ENCODE measurements at regions not wholly inside any gene's neighbourhood (a gene's known extent, or its start where the extent isn't known, plus 50 kb on each side); places are given as distances from the start of the nearest gene placed in this dataset.

- Histone ChIP-seq H3K4me3 (ENCODE audit: low read length in 3 of 3) (no peak overlapping the region), H3K9me3 (ENCODE audit: control insufficient read depth in 3 of 3, low read length in 3 of 3) (peaks cover 0 to 5% (median 0%) of the 10 kb centered on the region in 3 donors), H3K36me3 (ENCODE audit: control insufficient read depth in 3 of 3, insufficient read depth in 3 of 3, low read length in 3 of 3) (no peaks in the 10 kb centered on the region), H3K27ac (ENCODE audit: low read depth, low read length) (no peak overlapping the region), H3K27me3 (ENCODE audit: control insufficient read depth in 3 of 3, insufficient read depth in 3 of 3, low read length in 3 of 3) (no peaks in the 10 kb centered on the region), H3K9ac (ENCODE audit: low read depth in 1 of 3, low read length in 3 of 3) (no peak overlapping the region), H3K4me1 (ENCODE audit: control insufficient read depth in 3 of 3, insufficient read depth in 3 of 3, low read length in 3 of 3) (no peaks in the 10 kb centered on the region)
Measured at GRCh38 chr3:152724270-152724669, 110.7 kb upstream of the P2RY1 start.

- Histone ChIP-seq H3K4me3 (ENCODE audit: low read length in 3 of 3) (no peak overlapping the region), H3K9ac (ENCODE audit: low read depth in 1 of 3, low read length in 3 of 3) (no peak overlapping the region), H3K27me3 (ENCODE audit: control insufficient read depth in 3 of 3, insufficient read depth in 3 of 3, low read length in 3 of 3) (no peaks in the 10 kb centered on the region), H3K27ac (ENCODE audit: low read depth, low read length) (no peak overlapping the region), H3K4me1 (ENCODE audit: control insufficient read depth in 3 of 3, insufficient read depth in 3 of 3, low read length in 3 of 3) (no peaks in the 10 kb centered on the region), H3K36me3 (ENCODE audit: control insufficient read depth in 3 of 3, insufficient read depth in 3 of 3, low read length in 3 of 3) (no peaks in the 10 kb centered on the region), H3K9me3 (ENCODE audit: control insufficient read depth in 3 of 3, low read length in 3 of 3) (no peaks in the 10 kb centered on the region)
Measured at GRCh38 chr3:152728231-152728980, 106.5 kb upstream of the P2RY1 start.

- H3K9ac ChIP-seq (ENCODE audit: low read depth in 1 of 3, low read length in 3 of 3) = no peak overlapping the region
- H3K36me3 ChIP-seq (ENCODE audit: control insufficient read depth in 3 of 3, insufficient read depth in 3 of 3, low read length in 3 of 3) = no peaks in the 10 kb centered on the region
- no peaks in the 10 kb centered on the region for H3K4me1 ChIP-seq (ENCODE audit: control insufficient read depth in 3 of 3, insufficient read depth in 3 of 3, low read length in 3 of 3)
- no peak overlapping the region for H3K4me3 ChIP-seq (ENCODE audit: low read length in 3 of 3)
- no peak overlapping the region for H3K27ac ChIP-seq (ENCODE audit: low read depth, low read length)
- no peaks in the 10 kb centered on the region for H3K27me3 ChIP-seq (ENCODE audit: control insufficient read depth in 3 of 3, insufficient read depth in 3 of 3, low read length in 3 of 3)
- H3K9me3 ChIP-seq (ENCODE audit: control insufficient read depth in 3 of 3, low read length in 3 of 3) = no peaks in the 10 kb centered on the region
Measured at GRCh38 chr3:152729906-152730305, 105.0 kb upstream of the P2RY1 start.

- Histone ChIP-seq H3K9ac (ENCODE audit: low read depth in 1 of 3, low read length in 3 of 3) (no peak overlapping the region), H3K27ac (ENCODE audit: low read depth, low read length) (no peak overlapping the region), H3K27me3 (ENCODE audit: control insufficient read depth in 3 of 3, insufficient read depth in 3 of 3, low read length in 3 of 3) (no peaks in the 10 kb centered on the region), H3K4me3 (ENCODE audit: low read length in 3 of 3) (no peak overlapping the region), H3K9me3 (ENCODE audit: control insufficient read depth in 3 of 3, low read length in 3 of 3) (no peaks in the 10 kb centered on the region), H3K36me3 (ENCODE audit: control insufficient read depth in 3 of 3, insufficient read depth in 3 of 3, low read length in 3 of 3) (no peaks in the 10 kb centered on the region), H3K4me1 (ENCODE audit: control insufficient read depth in 3 of 3, insufficient read depth in 3 of 3, low read length in 3 of 3) (no peaks in the 10 kb centered on the region)
Measured at GRCh38 chr3:152731511-152731910, 103.4 kb upstream of the P2RY1 start.

- H3K4me1 ChIP-seq (ENCODE audit: control insufficient read depth in 3 of 3, insufficient read depth in 3 of 3, low read length in 3 of 3) = peaks cover 0 to 2% (median 0%) of the 10 kb centered on the region in 3 donors
- H3K27me3 ChIP-seq (ENCODE audit: control insufficient read depth in 3 of 3, insufficient read depth in 3 of 3, low read length in 3 of 3) = no peaks in the 10 kb centered on the region
- H3K9me3 ChIP-seq (ENCODE audit: control insufficient read depth in 3 of 3, low read length in 3 of 3) = no peaks in the 10 kb centered on the region
- no peak overlapping the region for H3K9ac ChIP-seq (ENCODE audit: low read depth in 1 of 3, low read length in 3 of 3)
- H3K36me3 ChIP-seq (ENCODE audit: control insufficient read depth in 3 of 3, insufficient read depth in 3 of 3, low read length in 3 of 3) = no peaks in the 10 kb centered on the region
- H3K4me3 ChIP-seq (ENCODE audit: low read length in 3 of 3) = no peak overlapping the region
- H3K27ac ChIP-seq (ENCODE audit: low read depth, low read length) = no peak overlapping the region
Measured at GRCh38 chr3:152733584-152734119, 101.3 kb upstream of the P2RY1 start.

GRCh38 chr3:152737021-152737908, 97.7 kb upstream of the P2RY1 start:
- Histone ChIP-seq H3K9ac (ENCODE audit: low read depth in 1 of 3, low read length in 3 of 3) (no peak overlapping the region), H3K27ac (ENCODE audit: low read depth, low read length) (no peak overlapping the region), H3K36me3 (ENCODE audit: control insufficient read depth in 3 of 3, insufficient read depth in 3 of 3, low read length in 3 of 3) (no peaks in the 10 kb centered on the region), H3K9me3 (ENCODE audit: control insufficient read depth in 3 of 3, low read length in 3 of 3) (no peaks in the 10 kb centered on the region), H3K27me3 (ENCODE audit: control insufficient read depth in 3 of 3, insufficient read depth in 3 of 3, low read length in 3 of 3) (no peaks in the 10 kb centered on the region), H3K4me3 (ENCODE audit: low read length in 3 of 3) (no peak overlapping the region), H3K4me1 (ENCODE audit: control insufficient read depth in 3 of 3, insufficient read depth in 3 of 3, low read length in 3 of 3) (peaks cover 0 to 2% (median 0%) of the 10 kb centered on the region in 3 donors)

- no peaks in the 10 kb centered on the region for H3K36me3 ChIP-seq (ENCODE audit: control insufficient read depth in 3 of 3, insufficient read depth in 3 of 3, low read length in 3 of 3)
- H3K27ac ChIP-seq (ENCODE audit: low read depth, low read length) = no peak overlapping the region
- H3K27me3 ChIP-seq (ENCODE audit: control insufficient read depth in 3 of 3, insufficient read depth in 3 of 3, low read length in 3 of 3) = no peaks in the 10 kb centered on the region
- peaks cover 0 to 2% (median 0%) of the 10 kb centered on the region in 3 donors for H3K4me1 ChIP-seq (ENCODE audit: control insufficient read depth in 3 of 3, insufficient read depth in 3 of 3, low read length in 3 of 3)
- no peak overlapping the region for H3K4me3 ChIP-seq (ENCODE audit: low read length in 3 of 3)
- H3K9me3 ChIP-seq (ENCODE audit: control insufficient read depth in 3 of 3, low read length in 3 of 3) = no peaks in the 10 kb centered on the region
- H3K9ac ChIP-seq (ENCODE audit: low read depth in 1 of 3, low read length in 3 of 3) = no peak overlapping the region
Measured at GRCh38 chr3:152738656-152739055, 96.3 kb upstream of the P2RY1 start.

GRCh38 chr3:152742368-152743347, 92.3 kb upstream of the P2RY1 start:
- no peaks in the 10 kb centered on the region for H3K36me3 ChIP-seq (ENCODE audit: control insufficient read depth in 3 of 3, insufficient read depth in 3 of 3, low read length in 3 of 3)
- H3K4me3 ChIP-seq (ENCODE audit: low read length in 3 of 3) = no peak overlapping the region
- no peaks in the 10 kb centered on the region for H3K27me3 ChIP-seq (ENCODE audit: control insufficient read depth in 3 of 3, insufficient read depth in 3 of 3, low read length in 3 of 3)
- no peak overlapping the region for H3K27ac ChIP-seq (ENCODE audit: low read depth, low read length)
- no peaks in the 10 kb centered on the region for H3K9me3 ChIP-seq (ENCODE audit: control insufficient read depth in 3 of 3, low read length in 3 of 3)
- H3K9ac ChIP-seq (ENCODE audit: low read depth in 1 of 3, low read length in 3 of 3) = no peak overlapping the region
- no peaks in the 10 kb centered on the region for H3K4me1 ChIP-seq (ENCODE audit: control insufficient read depth in 3 of 3, insufficient read depth in 3 of 3, low read length in 3 of 3)

GRCh38 chr3:152745646-152746045, 89.3 kb upstream of the P2RY1 start:
- Histone ChIP-seq H3K9me3 (ENCODE audit: control insufficient read depth in 3 of 3, low read length in 3 of 3) (no peaks in the 10 kb centered on the region), H3K36me3 (ENCODE audit: control insufficient read depth in 3 of 3, insufficient read depth in 3 of 3, low read length in 3 of 3) (no peaks in the 10 kb centered on the region), H3K9ac (ENCODE audit: low read depth in 1 of 3, low read length in 3 of 3) (no peak overlapping the region), H3K27ac (ENCODE audit: low read depth, low read length) (no peak overlapping the region), H3K4me1 (ENCODE audit: control insufficient read depth in 3 of 3, insufficient read depth in 3 of 3, low read length in 3 of 3) (no peaks in the 10 kb centered on the region), H3K4me3 (ENCODE audit: low read length in 3 of 3) (no peak overlapping the region), H3K27me3 (ENCODE audit: control insufficient read depth in 3 of 3, insufficient read depth in 3 of 3, low read length in 3 of 3) (no peaks in the 10 kb centered on the region)

Measured in skeletal muscle tissue (tissue), 3 donors.